ENCODE measurements at regions not wholly inside any gene's neighbourhood (a gene's known extent, or its start where the extent isn't known, plus 50 kb on each side); places are given as distances from the start of the nearest gene placed in this dataset.

GRCh38 chr7:124364283-124364682 is 331.4 kb upstream of the TMEM229A start:
- H3K4me3 Mint-ChIP-seq: no peak overlapping the region
- Histone ChIP-seq H3K9ac (no peak overlapping the region), H3F3A (ENCODE audit: low read depth) (no peaks in the 10 kb centered on the region), H4K20me1 (ENCODE audit: low read depth) (no peaks in the 10 kb centered on the region), H3K4me3 (no peak overlapping the region), H3K4me2 (no peak overlapping the region), H3K27me3 (no peaks in the 10 kb centered on the region), H3K4me1 (no peaks in the 10 kb centered on the region), H2AFZ (replicated peaks) (no peak overlapping the region), H3K9me3 (ENCODE audit: low read depth) (no peaks in the 10 kb centered on the region), H3K27ac (no peak overlapping the region), H3K79me2 (ENCODE audit: low read depth) (no peaks in the 10 kb centered on the region), H3K36me3 (no peaks in the 10 kb centered on the region)
- H3K9me3 Mint-ChIP-seq: peaks cover 13% of the 10 kb centered on the region
- no peak for DNase-seq (ENCODE audit: low spot score)
- no peak overlapping the region for H3K27ac Mint-ChIP-seq
- TF ChIP-seq EZH2 (IDR thresholded peaks at IDR 0.05) (no peak), EZH2phosphoT487 (IDR thresholded peaks at IDR 0.05) (no peak), CTCF (IDR thresholded peaks at IDR 0.05) (no peak)
- peaks cover 2% of the 10 kb centered on the region for H3K4me1 Mint-ChIP-seq
- no peaks in the 10 kb centered on the region for H3K27me3 Mint-ChIP-seq (ENCODE audit: insufficient read depth, low read depth)
- no peaks in the 10 kb centered on the region for H3K36me3 Mint-ChIP-seq

GRCh38 chr7:124354201-124354600 is 321.3 kb upstream of the TMEM229A start:
- H3K9ac ChIP-seq: no peak overlapping the region
- H3K4me2 ChIP-seq: no peak overlapping the region
- Mint-ChIP-seq H3K36me3 (no peaks in the 10 kb centered on the region), H3K4me3 (no peak overlapping the region), H3K9me3 (no peaks in the 10 kb centered on the region), H3K4me1 (no peaks in the 10 kb centered on the region), H3K27ac (no peak overlapping the region), H3K27me3 (ENCODE audit: insufficient read depth, low read depth) (no peaks in the 10 kb centered on the region)
- TF ChIP-seq CTCF (IDR thresholded peaks at IDR 0.05) (no peak), EZH2 (IDR thresholded peaks at IDR 0.05) (no peak), EZH2phosphoT487 (IDR thresholded peaks at IDR 0.05) (no peak)
- H3K4me3 ChIP-seq: no peak overlapping the region
- no peaks in the 10 kb centered on the region for H3K27me3 ChIP-seq
- H3K36me3 ChIP-seq: no peaks in the 10 kb centered on the region
- no peak overlapping the region for H2AFZ ChIP-seq (replicated peaks)
- H3K4me1 ChIP-seq: no peaks in the 10 kb centered on the region
- H3K79me2 ChIP-seq (ENCODE audit: low read depth): no peaks in the 10 kb centered on the region
- no peak overlapping the region for H3K27ac ChIP-seq
- H4K20me1 ChIP-seq (ENCODE audit: low read depth): no peaks in the 10 kb centered on the region
- no peaks in the 10 kb centered on the region for H3F3A ChIP-seq (ENCODE audit: low read depth)
- no peak for DNase-seq (ENCODE audit: low spot score)
- H3K9me3 ChIP-seq (ENCODE audit: low read depth): no peaks in the 10 kb centered on the region

GRCh38 chr7:124351950-124352349 is 319.1 kb upstream of the TMEM229A start:
- Histone ChIP-seq H3F3A (ENCODE audit: low read depth) (no peaks in the 10 kb centered on the region), H3K4me3 (no peak overlapping the region), H3K36me3 (no peaks in the 10 kb centered on the region), H3K9me3 (ENCODE audit: low read depth) (no peaks in the 10 kb centered on the region), H3K4me2 (no peak overlapping the region), H3K79me2 (ENCODE audit: low read depth) (no peaks in the 10 kb centered on the region), H4K20me1 (ENCODE audit: low read depth) (no peaks in the 10 kb centered on the region), H3K4me1 (no peaks in the 10 kb centered on the region), H3K9ac (no peak overlapping the region), H2AFZ (replicated peaks) (no peak overlapping the region), H3K27me3 (no peaks in the 10 kb centered on the region), H3K27ac (no peak overlapping the region)
- TF ChIP-seq EZH2 (IDR thresholded peaks at IDR 0.05) (no peak), EZH2phosphoT487 (IDR thresholded peaks at IDR 0.05) (no peak), CTCF (IDR thresholded peaks at IDR 0.05) (no peak)
- Mint-ChIP-seq H3K27ac (no peak overlapping the region), H3K27me3 (ENCODE audit: insufficient read depth, low read depth) (peaks cover 3% of the 10 kb centered on the region), H3K9me3 (peaks cover 15% of the 10 kb centered on the region), H3K4me3 (no peak overlapping the region), H3K4me1 (no peaks in the 10 kb centered on the region), H3K36me3 (no peaks in the 10 kb centered on the region)
- no peak for DNase-seq (ENCODE audit: low spot score)

GRCh38 chr7:124349443-124349842 is 316.6 kb upstream of the TMEM229A start:
- Mint-ChIP-seq H3K4me3 (no peak overlapping the region), H3K9me3 (peaks cover 15% of the 10 kb centered on the region), H3K4me1 (no peaks in the 10 kb centered on the region), H3K27ac (no peak overlapping the region), H3K27me3 (ENCODE audit: insufficient read depth, low read depth) (peaks cover 3% of the 10 kb centered on the region), H3K36me3 (no peaks in the 10 kb centered on the region)
- no peak overlapping the region for H3K9ac ChIP-seq
- no peak overlapping the region for H3K4me2 ChIP-seq
- H2AFZ ChIP-seq (replicated peaks): no peak overlapping the region
- H3K27me3 ChIP-seq: no peaks in the 10 kb centered on the region
- H3K9me3 ChIP-seq (ENCODE audit: low read depth): no peaks in the 10 kb centered on the region
- no peak overlapping the region for H3K4me3 ChIP-seq
- no peak overlapping the region for H3K27ac ChIP-seq
- no peaks in the 10 kb centered on the region for H3K36me3 ChIP-seq
- H3F3A ChIP-seq (ENCODE audit: low read depth): no peaks in the 10 kb centered on the region
- no peaks in the 10 kb centered on the region for H3K79me2 ChIP-seq (ENCODE audit: low read depth)
- no peak for TF ChIP-seq EZH2 (IDR thresholded peaks at IDR 0.05)
- no peak for TF ChIP-seq EZH2phosphoT487 (IDR thresholded peaks at IDR 0.05)
- TF ChIP-seq CTCF (IDR thresholded peaks at IDR 0.05): no peak
- no peaks in the 10 kb centered on the region for H3K4me1 ChIP-seq
- H4K20me1 ChIP-seq (ENCODE audit: low read depth): no peaks in the 10 kb centered on the region
- DNase-seq (ENCODE audit: low spot score): no peak
